ENCODE measurements at regions not wholly inside any gene's neighbourhood (a gene's known extent, or its start where the extent isn't known, plus 50 kb on each side); places are given as distances from the start of the nearest gene placed in this dataset.

GRCh38 chr12:28893856-28894255 is 255.2 kb upstream of the FAR2 start:
- DNase-seq (ENCODE audit: low read depth) = no peak
- TF ChIP-seq, protein P1, sequence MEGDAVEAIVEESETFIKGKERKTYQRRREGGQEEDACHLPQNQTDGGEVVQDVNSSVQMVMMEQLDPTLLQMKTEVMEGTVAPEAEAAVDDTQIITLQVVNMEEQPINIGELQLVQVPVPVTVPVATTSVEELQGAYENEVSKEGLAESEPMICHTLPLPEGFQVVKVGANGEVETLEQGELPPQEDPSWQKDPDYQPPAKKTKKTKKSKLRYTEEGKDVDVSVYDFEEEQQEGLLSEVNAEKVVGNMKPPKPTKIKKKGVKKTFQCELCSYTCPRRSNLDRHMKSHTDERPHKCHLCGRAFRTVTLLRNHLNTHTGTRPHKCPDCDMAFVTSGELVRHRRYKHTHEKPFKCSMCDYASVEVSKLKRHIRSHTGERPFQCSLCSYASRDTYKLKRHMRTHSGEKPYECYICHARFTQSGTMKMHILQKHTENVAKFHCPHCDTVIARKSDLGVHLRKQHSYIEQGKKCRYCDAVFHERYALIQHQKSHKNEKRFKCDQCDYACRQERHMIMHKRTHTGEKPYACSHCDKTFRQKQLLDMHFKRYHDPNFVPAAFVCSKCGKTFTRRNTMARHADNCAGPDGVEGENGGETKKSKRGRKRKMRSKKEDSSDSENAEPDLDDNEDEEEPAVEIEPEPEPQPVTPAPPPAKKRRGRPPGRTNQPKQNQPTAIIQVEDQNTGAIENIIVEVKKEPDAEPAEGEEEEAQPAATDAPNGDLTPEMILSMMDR (conservative IDR thresholded peaks at IDR 0.05; ENCODE audit: low read length) = no peak
- no peak overlapping the region for H3K4me3 ChIP-seq (ENCODE audit: low read length)

DNA sequence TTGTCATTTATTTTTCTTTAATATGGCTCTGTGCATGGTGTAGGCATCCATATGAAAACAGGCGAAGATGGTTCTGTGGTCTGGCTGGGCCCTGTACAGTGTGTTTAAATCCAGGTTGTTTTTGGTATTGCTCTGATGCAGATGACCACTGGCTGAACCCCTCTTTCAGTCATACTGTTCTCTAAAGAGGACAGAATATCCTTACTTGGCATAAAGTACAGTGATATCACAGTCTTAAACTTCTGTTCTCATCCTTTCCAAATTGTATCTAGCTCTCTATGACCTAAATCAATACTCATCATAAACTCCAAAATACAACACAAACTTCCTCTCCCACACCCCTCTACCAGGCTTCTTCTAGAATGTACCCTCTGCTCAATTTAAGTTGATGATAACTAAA is 252.7 kb upstream of the FAR2 start:
- no peak for DNase-seq (ENCODE audit: low read depth)
- H3K4me3 ChIP-seq (ENCODE audit: low read length) = no peak overlapping the region
- TF ChIP-seq, protein P1 (conservative IDR thresholded peaks at IDR 0.05; ENCODE audit: low read length) = no peak

DNA sequence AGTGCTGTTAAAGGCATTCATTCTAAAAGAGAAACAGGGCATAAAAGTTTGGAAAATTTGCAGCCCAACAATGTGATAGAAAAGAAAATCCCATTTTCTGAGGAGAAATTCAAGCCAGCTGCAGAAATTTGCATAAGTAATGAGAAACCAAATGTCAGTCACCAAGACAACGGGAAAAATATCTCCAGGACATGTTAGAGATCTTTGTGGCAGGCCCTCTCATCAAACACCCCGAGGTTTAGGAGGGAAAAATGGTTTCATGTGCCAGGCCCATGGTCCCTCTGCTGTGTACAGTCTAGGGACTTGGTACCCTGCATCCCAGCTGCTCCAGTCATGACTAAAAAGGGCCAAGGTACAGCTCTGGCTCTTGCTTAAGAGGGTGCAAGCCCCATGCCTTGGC is 251.0 kb upstream of the FAR2 start:
- TF ChIP-seq, protein P1 (conservative IDR thresholded peaks at IDR 0.05; ENCODE audit: low read length) = no peak
- no peak overlapping the region for H3K4me3 ChIP-seq (ENCODE audit: low read length)
- DNase-seq (ENCODE audit: low read depth) = no peak

DNA sequence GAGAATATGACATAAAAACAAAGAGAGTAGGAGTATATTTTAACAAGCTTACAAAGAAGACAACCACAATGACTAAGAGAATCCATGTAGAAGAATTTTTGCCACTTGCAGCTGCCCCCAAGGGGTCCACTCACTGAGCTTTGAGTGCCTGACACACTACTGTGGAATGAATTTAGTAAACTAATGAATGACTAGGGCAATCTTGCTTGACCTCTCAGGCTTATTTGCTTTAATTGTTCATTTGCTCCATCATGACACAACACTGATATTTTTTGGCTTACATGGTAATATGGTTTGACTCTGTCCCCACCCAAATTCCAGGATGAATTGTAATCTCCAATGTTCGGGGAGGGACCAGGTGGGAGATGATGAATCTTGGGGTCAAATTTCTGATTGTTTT is 249.1 kb upstream of the FAR2 start:
- no peak overlapping the region for H3K4me3 ChIP-seq (ENCODE audit: low read length)
- DNase-seq (ENCODE audit: low read depth) = peak; percentile 90
- TF ChIP-seq, protein P1 (conservative IDR thresholded peaks at IDR 0.05; ENCODE audit: low read length) = no peak

DNA sequence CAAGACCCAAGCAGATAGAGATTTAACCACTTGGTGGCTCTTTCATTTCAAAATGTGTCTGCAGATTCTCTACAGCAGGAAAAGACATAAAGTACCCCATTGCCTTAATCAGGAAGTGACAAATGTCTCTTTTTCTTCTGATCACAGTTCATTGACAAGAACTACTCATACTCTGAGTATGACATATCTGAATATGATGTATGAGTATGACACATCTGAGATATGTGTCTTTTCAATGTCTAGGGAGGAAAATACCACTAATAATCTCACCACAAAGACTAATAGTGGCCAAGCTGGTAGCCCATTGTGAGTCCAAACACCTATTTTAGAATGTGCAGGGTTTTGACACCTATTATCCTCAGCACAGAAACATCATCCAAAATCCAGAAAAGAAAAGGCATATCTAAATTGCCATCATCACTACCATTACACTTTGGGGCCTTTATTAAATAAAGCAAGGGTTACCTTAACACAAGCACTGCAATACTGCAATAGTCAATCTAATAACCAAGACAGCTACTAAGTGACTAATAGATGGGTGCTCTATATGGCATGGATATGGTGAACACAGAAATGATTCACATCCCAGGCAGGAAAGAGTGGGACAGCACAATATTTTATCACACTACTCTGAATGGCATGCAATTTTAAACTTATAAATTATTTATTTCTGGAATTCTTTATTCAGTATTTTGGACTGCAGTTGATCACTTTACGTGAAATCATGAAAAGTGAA is 243.7 kb upstream of the FAR2 start:
- TF ChIP-seq, protein P1 (conservative IDR thresholded peaks at IDR 0.05; ENCODE audit: low read length) = no peak
- no peak for DNase-seq (ENCODE audit: low read depth)
- no peak overlapping the region for H3K4me3 ChIP-seq (ENCODE audit: low read length)

DNA sequence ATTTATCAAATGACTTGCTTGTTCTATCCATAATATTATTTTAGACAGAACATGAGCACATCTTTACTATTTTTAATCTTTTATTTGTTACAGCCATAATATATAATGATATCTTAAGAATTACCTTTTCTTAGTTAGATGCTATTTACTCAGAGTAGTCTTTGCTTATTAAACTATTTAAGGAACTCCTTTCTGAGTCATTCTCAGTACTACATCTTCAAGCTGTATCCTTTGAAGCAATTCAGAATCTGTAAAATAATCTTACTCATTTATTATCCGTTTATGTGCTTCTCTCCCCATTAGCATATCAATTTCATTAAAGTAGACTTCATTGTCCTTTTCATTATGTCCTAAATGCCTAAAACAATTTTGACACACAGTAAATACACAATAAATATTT is 240.4 kb upstream of the FAR2 start:
- TF ChIP-seq, protein P1 (conservative IDR thresholded peaks at IDR 0.05; ENCODE audit: low read length) = no peak
- no peak for DNase-seq (ENCODE audit: low read depth)
- no peak overlapping the region for H3K4me3 ChIP-seq (ENCODE audit: low read length)

DNA sequence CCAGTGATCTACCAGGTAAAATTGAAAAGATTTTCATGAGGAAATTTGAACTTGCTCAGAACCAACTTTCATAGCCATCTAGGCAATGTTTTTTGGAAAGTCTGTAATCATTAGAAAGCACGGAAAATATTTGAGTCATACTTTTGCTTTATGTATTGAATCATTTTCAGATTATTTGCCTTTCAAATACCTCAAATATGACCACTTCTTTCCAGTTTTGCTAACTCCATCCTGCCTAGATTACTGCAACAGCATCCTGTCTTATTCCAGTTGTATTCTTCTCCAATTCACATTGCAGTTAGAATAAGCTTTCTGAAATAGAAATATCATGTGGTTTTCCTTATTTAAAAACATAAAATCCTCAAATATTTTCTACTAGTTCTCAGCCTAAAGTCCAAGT is 239.8 kb upstream of the FAR2 start:
- no peak overlapping the region for H3K4me3 ChIP-seq (ENCODE audit: low read length)
- TF ChIP-seq, protein P1 (conservative IDR thresholded peaks at IDR 0.05; ENCODE audit: low read length) = no peak
- no peak for DNase-seq (ENCODE audit: low read depth)

Measured in AG10803 (cell line).